ENCODE measurements at regions not wholly inside any gene's neighbourhood (a gene's known extent, or its start where the extent isn't known, plus 50 kb on each side); places are given as distances from the start of the nearest gene placed in this dataset.

DNA sequence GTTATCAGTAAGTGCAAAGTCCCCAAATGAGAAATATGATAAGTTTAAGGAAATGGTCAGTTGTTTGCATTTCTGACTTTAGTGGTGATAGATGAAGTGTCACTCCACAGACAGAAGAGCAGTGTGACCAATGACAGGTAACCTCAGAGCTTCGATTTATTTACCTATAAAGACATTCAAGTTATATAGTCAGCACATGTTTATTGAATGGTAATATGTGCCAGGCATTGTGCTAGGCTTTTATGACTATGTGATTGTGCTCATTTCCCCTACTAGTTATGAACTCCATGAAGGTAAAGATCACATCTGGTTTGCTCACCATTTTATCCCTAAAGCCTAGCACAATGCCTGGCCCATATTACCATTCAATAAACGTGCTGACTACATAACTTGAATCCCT lies 222.4 kb downstream of the HHIPL2 start:
- TF ChIP-seq, protein P1, sequence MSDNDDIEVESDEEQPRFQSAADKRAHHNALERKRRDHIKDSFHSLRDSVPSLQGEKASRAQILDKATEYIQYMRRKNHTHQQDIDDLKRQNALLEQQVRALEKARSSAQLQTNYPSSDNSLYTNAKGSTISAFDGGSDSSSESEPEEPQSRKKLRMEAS (IDR thresholded peaks at IDR 0.05): no peak
- TF ChIP-seq EGR1 (IDR thresholded peaks at IDR 0.05; ENCODE audit: low read depth) (no peak), JUND (IDR thresholded peaks at IDR 0.05) (no peak), CEBPB (IDR thresholded peaks at IDR 0.05; ENCODE audit: low read depth) (no peak), SP1 (IDR thresholded peaks at IDR 0.05; ENCODE audit: low read depth) (no peak), SRF (IDR thresholded peaks at IDR 0.05; ENCODE audit: low read depth) (no peak), ELF1 (IDR thresholded peaks at IDR 0.05; ENCODE audit: borderline replicate concordance, low read depth) (no peak)
- TF ChIP-seq, protein P2, sequence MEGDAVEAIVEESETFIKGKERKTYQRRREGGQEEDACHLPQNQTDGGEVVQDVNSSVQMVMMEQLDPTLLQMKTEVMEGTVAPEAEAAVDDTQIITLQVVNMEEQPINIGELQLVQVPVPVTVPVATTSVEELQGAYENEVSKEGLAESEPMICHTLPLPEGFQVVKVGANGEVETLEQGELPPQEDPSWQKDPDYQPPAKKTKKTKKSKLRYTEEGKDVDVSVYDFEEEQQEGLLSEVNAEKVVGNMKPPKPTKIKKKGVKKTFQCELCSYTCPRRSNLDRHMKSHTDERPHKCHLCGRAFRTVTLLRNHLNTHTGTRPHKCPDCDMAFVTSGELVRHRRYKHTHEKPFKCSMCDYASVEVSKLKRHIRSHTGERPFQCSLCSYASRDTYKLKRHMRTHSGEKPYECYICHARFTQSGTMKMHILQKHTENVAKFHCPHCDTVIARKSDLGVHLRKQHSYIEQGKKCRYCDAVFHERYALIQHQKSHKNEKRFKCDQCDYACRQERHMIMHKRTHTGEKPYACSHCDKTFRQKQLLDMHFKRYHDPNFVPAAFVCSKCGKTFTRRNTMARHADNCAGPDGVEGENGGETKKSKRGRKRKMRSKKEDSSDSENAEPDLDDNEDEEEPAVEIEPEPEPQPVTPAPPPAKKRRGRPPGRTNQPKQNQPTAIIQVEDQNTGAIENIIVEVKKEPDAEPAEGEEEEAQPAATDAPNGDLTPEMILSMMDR (IDR thresholded peaks at IDR 0.05 in 2 of 3, conservative IDR thresholded peaks at IDR 0.05 in 1 of 3; ENCODE audit: borderline replicate concordance in 1 of 3, insufficient read depth in 1 of 3, low read depth in 2 of 3, low read length in 2 of 3): no peak
- TF ChIP-seq, protein P3, sequence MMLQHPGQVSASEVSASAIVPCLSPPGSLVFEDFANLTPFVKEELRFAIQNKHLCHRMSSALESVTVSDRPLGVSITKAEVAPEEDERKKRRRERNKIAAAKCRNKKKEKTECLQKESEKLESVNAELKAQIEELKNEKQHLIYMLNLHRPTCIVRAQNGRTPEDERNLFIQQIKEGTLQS (IDR thresholded peaks at IDR 0.05): no peak
- RAD21 ChIA-PET (ENCODE audit: low non-redundant PET in 1 of 2, low total read pairs in 2 of 2, uncharacterized antibody in 2 of 2, unreplicated experiment in 2 of 2): no interaction called here
- CTCF ChIA-PET: no interaction called here
- POLR2A ChIA-PET: no interaction called here
- intact Hi-C loops (cut with micrococcal nuclease): no loop called here
- Histone ChIP-seq H4K20me1 (ENCODE audit: insufficient read depth) (no peaks in the 10 kb centered on the region), H3K4me3 (replicated peaks in 1 of 2; ENCODE audit: low read depth in 1 of 2, low read length in 2 of 2) (no peak overlapping the region), H3K9me3 (ENCODE audit: control insufficient read depth in 1 of 2, insufficient read depth in 1 of 2, low read depth in 1 of 2, low read length in 2 of 2) (no peaks in the 10 kb centered on the region), H3K9me2 (ENCODE audit: insufficient read depth) (no peaks in the 10 kb centered on the region), H3K27me3 (ENCODE audit: insufficient read depth, low read length) (no peaks in the 10 kb centered on the region), H3K4me1 (ENCODE audit: control insufficient read depth in 1 of 2, insufficient read depth in 2 of 2, low read length in 2 of 2) (no peaks in the 10 kb centered on the region), H3K9ac (ENCODE audit: low read length) (no peak overlapping the region), H3K36me3 (ENCODE audit: control insufficient read depth in 1 of 2, insufficient read depth in 2 of 2, low read length in 2 of 2) (no peaks in the 10 kb centered on the region), H3K4me2 (ENCODE audit: low read length) (no peak overlapping the region), H3K79me2 (ENCODE audit: insufficient read depth, low read length) (no peaks in the 10 kb centered on the region), H3K27ac (ENCODE audit: low read depth, low read length) (no peak overlapping the region), H2AFZ (ENCODE audit: low read depth, low read length, poor library complexity, severe bottlenecking) (no peak overlapping the region)
- ATAC-seq: no peak
- DNase-seq (ENCODE audit: low read depth, low spot score): no peak
- no TSS peak for BruUV-seq (replicated peaks)

DNA sequence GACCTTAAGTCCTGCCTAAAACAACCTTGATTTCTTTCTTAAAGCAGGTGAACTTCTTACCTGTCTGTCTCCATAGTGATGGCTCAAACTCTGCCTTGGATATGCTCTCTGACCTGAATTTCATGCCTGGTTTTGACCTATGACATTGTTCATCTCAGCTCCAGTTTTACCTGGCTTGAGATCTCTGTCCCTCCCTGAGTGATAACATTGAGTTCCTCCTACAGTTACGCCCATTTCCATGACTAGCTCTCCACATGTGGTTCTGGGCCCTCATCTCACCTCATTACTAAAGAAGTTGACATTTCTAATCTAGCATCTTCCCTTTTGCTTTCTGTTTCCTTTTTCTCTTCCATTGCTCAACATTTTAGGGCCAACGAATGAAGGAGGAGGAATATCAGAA lies 233.1 kb downstream of the HHIPL2 start:
- no peak for TF ChIP-seq RAD21 (IDR thresholded peaks at IDR 0.05; ENCODE audit: low read depth)
- TF ChIP-seq EZH2 (IDR thresholded peaks at IDR 0.05): no peak
- TF ChIP-seq CBX3 (IDR thresholded peaks at IDR 0.05; ENCODE audit: low read depth): no peak
- TF ChIP-seq, protein P3 (IDR thresholded peaks at IDR 0.05): no peak
- TF ChIP-seq ZNF274 (IDR thresholded peaks at IDR 0.05; ENCODE audit: low read depth, low read length): no peak
- TF ChIP-seq, protein P4, sequence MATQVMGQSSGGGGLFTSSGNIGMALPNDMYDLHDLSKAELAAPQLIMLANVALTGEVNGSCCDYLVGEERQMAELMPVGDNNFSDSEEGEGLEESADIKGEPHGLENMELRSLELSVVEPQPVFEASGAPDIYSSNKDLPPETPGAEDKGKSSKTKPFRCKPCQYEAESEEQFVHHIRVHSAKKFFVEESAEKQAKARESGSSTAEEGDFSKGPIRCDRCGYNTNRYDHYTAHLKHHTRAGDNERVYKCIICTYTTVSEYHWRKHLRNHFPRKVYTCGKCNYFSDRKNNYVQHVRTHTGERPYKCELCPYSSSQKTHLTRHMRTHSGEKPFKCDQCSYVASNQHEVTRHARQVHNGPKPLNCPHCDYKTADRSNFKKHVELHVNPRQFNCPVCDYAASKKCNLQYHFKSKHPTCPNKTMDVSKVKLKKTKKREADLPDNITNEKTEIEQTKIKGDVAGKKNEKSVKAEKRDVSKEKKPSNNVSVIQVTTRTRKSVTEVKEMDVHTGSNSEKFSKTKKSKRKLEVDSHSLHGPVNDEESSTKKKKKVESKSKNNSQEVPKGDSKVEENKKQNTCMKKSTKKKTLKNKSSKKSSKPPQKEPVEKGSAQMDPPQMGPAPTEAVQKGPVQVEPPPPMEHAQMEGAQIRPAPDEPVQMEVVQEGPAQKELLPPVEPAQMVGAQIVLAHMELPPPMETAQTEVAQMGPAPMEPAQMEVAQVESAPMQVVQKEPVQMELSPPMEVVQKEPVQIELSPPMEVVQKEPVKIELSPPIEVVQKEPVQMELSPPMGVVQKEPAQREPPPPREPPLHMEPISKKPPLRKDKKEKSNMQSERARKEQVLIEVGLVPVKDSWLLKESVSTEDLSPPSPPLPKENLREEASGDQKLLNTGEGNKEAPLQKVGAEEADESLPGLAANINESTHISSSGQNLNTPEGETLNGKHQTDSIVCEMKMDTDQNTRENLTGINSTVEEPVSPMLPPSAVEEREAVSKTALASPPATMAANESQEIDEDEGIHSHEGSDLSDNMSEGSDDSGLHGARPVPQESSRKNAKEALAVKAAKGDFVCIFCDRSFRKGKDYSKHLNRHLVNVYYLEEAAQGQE (IDR thresholded peaks at IDR 0.05; ENCODE audit: low read depth): no peak
- no peak for TF ChIP-seq JUND (IDR thresholded peaks at IDR 0.05)
- no peak for TF ChIP-seq FOSL1 (IDR thresholded peaks at IDR 0.05; ENCODE audit: low read depth)
- no peak for TF ChIP-seq SP1 (IDR thresholded peaks at IDR 0.05; ENCODE audit: low read depth)
- TF ChIP-seq, protein P1 (IDR thresholded peaks at IDR 0.05): no peak
- Histone ChIP-seq H3K4me3 (replicated peaks in 1 of 2; ENCODE audit: low read depth in 1 of 2, low read length in 2 of 2) (no peak overlapping the region), H3K27ac (ENCODE audit: low read depth, low read length) (no peak overlapping the region), H3K9me3 (ENCODE audit: control insufficient read depth in 1 of 2, insufficient read depth in 1 of 2, low read depth in 1 of 2, low read length in 2 of 2) (no peaks in the 10 kb centered on the region), H3K9ac (ENCODE audit: low read length) (no peak overlapping the region), H3K9me2 (ENCODE audit: insufficient read depth) (no peaks in the 10 kb centered on the region), H3K27me3 (ENCODE audit: insufficient read depth, low read length) (no peaks in the 10 kb centered on the region), H3K79me2 (ENCODE audit: insufficient read depth, low read length) (no peaks in the 10 kb centered on the region), H3K36me3 (ENCODE audit: control insufficient read depth in 1 of 2, insufficient read depth in 2 of 2, low read length in 2 of 2) (no peaks in the 10 kb centered on the region), H3K4me1 (ENCODE audit: control insufficient read depth in 1 of 2, insufficient read depth in 2 of 2, low read length in 2 of 2) (no peaks in the 10 kb centered on the region), H3K4me2 (ENCODE audit: low read length) (no peak overlapping the region), H4K20me1 (ENCODE audit: insufficient read depth) (no peaks in the 10 kb centered on the region; the same call in 1 of the 2 replicates), H2AFZ (ENCODE audit: low read depth, low read length, poor library complexity, severe bottlenecking) (no peak overlapping the region)
- no TSS peak for BruUV-seq (replicated peaks)
- ChIA-PET CTCF (no interaction called here), RAD21 (ENCODE audit: low non-redundant PET in 1 of 2, low total read pairs in 2 of 2, uncharacterized antibody in 2 of 2, unreplicated experiment in 2 of 2) (no interaction called here), POLR2A (no interaction called here)
- DNase-seq (ENCODE audit: low read depth, low spot score): no peak
- ATAC-seq: no peak
- intact Hi-C loops (cut with micrococcal nuclease): no loop called here

All from HCT116 (cell line).